GM19035 (cell line): ENCODE measurements at regions not wholly inside any gene's neighbourhood (a gene's known extent, or its start where the extent isn't known, plus 50 kb on each side); places are given as distances from the start of the nearest gene placed in this dataset.
"Not testable (repeated sequence)": the region's sequence is repeated elsewhere in the genome, so short reads cannot be mapped to it uniquely, and the experiment has no call there.

Experiments
- ATAC-seq: cut with Tn5 transposase; IDR thresholded peaks from one replicate; pipeline ENCODE4 v1.9.1; 2021; ENCODE audit not compliant: unreplicated experiment

DNA sequence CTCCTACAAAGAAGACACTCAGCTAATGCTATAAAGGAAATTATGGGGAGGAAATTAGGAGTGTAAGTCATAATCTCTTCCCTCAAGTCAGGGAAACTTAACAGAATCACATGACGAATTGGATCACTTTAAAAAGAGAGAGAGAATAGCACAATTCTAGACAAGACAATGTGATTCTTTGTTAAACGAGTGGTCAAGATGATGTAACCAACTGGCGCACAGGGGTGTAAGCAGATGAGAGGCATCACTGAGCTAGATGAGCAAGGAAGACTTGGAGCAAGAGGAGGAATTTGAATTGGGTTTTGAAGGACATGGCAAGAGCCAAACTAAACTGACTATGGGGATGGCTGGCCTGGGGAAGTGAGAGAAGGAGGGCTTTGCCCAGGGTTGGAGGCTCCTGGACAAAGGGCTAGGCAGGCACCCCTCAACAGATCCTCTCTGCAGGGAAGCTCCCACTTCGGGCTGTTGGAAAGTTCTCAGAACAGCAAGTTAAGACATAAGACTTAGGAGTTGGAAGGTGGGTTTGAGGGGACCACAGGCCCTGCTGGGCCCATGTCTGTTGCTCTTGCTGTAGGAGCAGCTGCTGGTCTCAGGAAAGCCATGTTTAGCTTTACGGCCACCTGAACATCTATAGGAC is 123.9 kb upstream of the GRIK3 start:
- no peak for ATAC-seq

DNA sequence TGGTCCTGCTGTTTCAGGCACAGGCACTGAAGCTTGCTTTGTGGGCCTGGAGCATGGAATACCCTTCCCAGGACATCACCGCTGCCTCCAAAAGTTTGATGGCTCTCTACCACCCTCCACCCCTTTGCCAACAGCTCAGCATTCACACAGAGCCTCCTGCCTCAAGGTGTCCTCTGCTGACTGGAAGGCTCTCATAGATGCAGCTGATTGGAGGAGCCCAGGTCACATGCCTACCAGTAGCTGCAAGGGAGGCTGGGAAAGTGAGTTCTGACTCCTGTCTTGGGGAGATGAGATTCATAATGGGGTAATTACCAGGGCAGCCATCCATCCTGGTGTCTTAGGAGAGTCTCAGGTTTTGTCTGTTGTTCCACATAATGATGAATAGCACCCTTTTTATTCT is 124.8 kb upstream of the GRIK3 start:
- no peak for ATAC-seq

DNA sequence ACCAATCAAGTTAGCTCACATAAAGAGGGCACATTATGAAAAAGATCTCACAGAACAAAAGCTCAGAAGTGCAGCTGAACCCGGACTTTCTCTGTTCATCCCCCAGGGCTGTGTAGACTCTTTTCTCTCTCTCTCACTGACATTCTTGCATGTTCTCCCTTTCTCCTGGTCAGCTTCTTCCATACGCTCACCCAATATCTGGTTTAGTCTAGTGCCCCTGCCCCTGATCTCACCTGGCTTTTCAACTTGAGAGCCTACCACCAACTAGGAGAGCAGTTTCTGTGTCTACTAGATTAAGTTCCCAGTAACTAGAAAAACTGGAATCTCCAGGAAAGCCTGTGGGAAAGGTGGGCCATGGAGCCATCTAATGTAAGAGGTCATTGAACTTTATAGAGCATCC is 126.9 kb upstream of the GRIK3 start:
- ATAC-seq, result no peak

DNA sequence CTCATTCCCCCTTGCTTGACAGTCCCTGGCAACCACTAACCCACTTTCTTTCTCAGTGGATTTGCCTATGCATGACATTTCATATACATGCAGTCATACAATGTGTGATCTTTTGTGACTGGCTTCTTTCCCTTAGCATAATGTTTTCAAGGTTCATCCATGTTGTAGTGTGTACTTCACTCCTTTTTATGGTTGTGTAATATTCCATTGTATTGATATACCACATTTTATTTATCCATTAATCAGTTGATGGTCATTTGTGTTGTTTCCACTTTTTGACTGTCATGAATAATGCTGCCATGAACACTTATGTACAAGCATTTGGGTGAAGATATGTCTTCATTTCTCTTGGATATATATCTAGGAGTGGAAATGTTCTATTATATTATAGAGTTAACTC is 127.7 kb upstream of the GRIK3 start:
- ATAC-seq, result no peak

DNA sequence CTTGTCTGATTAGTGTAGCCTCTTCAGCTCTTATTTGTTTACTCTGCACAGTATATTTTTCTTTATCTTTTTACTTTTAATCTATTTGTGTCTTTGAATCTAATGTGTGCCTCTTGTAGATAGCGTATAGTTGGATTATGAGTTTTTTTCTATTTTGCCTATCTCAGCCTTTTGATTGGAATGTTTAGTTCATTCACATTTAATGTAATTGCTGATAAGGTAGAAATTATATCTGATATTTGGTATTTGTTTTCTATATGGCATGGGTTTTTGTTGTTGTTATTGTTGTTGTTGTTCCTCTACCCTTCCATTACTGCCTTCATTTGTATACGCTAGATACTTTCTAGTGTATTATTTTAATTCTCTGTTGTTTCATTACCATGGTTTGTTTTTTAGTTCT is 131.7 kb upstream of the GRIK3 start:
- no peak for ATAC-seq

DNA sequence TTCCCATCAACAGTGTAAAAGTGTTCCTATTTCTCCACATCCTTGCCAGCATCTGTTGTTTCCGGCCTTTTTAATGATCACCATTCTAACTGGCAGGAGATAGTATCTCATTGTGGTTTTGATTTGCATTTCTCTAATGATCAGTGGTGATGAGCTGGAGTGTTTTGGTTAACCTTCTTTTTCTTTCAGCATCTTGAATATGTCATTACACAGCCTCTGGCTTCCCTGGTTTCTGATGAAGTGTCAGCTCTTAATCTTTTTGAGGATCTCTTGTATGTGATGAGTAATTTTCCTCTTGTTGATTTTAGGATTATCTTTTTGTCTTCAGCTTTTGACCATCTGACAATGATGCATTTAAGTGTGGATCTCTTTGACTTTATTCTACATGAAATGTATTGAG is 133.2 kb upstream of the GRIK3 start:
- no peak for ATAC-seq

DNA sequence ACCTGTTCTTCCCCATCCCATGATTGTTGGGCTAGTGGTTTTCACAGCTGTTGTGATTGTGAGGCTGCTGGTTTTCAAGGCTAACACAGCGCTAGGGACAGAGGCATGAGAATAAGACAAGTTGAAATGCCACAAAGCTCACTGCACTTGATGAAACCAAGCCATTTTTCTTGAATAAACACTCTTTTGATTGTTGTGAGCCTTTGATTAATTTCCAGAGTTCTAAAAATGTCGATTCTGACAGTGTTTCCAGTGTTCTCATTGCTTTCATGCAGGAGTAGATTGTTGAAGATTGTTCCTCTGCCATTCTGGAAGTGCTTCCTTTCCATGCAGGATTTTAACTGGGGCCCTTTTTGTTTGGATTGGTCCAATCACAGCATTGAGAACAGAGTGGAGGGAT is 134.9 kb upstream of the GRIK3 start:
- ATAC-seq, result no peak

DNA sequence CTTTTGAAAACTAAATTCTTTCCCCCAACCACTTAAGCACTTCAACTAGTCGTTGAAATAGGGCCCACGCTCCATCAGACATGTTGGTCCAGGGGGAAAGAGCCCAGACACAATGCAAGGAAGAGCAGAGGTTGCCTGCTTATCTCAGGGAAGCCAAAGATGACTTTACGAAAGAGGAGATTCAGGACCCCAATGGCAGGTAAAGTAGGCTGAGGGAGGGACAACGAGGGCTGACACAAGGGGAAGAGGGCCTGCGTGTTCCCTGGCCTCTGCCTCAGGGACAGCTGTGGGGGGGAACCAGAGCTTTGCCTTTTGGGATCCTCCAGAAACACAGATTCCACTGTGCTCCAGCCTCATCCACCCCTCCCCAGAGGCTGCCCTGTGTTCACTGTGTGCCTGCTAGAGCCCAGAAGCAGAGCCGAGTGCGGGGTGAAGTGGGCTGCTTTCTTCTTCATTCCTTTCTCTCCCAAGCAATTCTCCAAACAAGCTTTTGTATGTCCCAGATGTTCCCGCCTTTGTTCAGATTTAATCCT is 135.5 kb upstream of the GRIK3 start:
- no peak for ATAC-seq

DNA sequence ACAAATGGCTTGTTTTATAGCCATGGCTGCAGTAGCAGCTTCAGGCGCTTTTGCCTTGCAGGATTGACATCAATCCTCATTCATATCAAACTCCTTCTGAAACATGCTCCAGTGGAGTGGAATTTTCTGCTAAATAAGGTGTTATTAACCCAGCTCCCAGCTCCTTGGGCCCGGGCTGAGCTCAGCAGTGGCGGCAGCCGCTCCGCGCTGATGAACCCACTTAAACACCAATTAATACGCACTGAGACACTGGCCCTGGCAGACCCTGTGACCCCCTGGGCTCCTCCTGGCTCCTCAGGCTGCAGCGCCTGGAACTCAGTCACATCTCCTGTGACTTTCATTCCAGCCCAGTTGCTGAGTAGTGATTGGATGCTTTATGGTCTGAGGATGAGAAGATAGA is 137.4 kb upstream of the GRIK3 start:
- ATAC-seq, result no peak

DNA sequence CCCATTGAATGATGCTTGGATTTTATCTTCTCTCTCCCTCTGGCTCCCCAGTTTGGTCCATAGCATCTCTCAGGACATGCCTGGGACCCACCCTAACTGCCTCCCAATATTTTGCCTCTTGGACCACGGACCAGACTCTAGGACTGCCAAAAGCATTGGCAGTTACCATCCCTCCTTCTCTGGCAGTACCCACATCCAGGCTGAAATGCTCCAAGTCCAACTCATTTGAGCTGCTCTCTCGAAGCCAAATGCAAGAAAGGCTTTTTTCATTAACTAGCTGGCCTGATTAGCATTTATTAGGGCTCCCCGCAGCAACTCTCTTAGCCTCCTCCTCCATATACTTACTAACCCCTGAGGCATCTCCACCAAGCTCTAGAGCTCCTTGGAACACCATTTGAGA is 140.0 kb upstream of the GRIK3 start:
- no peak for ATAC-seq

DNA sequence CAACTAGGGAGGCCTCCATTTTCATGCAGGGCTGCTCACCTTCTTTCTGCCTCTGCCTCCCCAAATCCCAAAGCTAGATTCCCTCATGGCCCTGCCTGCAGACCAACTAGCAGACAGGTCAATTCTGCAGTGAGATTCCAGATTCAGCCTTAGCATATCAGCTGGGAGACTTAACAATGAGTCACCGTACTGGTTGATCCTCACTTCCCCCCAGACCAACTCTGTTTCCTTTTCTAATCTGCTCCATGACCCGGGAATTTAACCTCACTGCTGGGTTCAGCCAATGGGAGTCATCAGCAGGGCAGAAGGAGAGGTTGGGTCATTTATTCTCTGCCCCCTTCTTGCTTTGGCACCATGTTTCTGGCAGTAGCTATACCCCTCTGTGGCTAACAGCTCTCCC is 140.6 kb upstream of the GRIK3 start:
- ATAC-seq, result no peak

DNA sequence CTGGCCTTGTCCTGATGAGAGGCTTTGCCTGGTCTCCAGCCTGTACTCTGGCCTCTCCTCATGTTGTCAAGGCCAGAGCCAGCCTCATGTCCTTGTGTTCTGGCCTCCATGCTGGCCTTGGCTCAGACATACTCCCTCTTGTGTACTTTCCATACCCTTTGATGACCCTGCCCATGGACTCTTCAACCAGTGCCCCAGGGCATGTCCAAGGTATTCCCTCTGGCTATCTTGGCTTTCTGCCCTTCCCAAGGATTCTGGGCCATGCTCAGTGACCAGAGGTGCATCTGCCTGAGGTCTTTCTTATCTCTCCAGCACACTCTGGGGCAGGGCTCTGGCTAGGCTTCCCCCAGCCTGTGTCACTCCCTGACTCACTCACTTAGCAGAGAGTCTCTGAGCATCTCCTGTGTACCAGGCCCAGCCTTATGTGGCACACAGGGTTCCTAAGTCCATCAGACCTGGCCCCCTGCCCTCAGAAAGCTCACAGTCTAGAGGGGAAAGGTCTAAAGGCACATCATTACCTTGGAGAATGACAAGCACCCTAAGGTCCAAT is 141.4 kb upstream of the GRIK3 start:
- no peak for ATAC-seq

DNA sequence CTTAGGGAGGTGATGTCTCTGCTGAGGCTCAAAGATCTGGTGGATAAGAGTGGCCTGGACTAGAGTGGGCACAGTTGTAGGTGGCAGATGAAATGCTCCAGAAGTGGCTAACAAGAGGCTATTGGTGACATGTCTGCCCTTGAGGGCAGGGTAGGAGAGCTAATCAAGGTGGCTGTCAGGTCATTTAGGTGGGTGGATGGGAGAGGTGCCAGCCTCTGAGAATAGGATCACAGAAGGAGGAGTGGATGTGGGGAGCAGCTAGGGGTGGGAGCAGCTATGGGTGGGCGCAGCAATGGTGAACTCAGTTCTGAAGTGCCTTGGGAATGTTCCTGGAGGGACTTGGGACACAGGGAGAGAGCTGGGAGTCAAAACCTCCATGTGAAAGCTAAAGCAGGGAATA is 142.0 kb upstream of the GRIK3 start:
- no peak for ATAC-seq

DNA sequence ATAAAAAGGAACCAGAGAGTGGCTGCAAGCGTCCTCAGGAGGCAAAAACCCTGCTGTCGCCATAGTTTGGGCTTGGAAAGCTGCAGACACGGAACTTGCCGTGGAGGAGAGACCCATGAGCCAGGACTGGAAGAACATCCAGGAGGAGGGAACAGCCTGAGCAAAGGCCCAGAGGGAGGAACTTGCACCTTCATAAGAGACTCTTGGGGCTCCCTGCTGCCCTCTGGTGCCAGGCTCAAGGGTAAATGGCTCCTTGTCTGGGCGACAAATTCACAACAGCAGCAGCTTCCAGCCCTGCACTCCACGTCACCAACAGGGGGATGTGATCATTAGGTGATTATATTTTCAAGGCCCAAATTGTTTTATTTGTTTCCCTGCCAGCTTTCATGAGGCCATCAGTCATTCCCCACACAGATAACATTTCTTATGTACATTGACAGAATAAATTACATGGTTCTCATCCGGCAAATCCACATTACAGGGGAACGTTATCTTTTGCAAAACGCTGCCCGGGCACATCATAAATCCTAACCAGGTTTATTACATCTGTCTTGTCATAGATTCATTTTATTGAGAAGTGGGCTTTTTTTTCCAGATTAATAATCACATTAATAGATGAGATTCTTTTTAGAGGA is 143.0 kb upstream of the GRIK3 start:
- no peak for ATAC-seq

DNA sequence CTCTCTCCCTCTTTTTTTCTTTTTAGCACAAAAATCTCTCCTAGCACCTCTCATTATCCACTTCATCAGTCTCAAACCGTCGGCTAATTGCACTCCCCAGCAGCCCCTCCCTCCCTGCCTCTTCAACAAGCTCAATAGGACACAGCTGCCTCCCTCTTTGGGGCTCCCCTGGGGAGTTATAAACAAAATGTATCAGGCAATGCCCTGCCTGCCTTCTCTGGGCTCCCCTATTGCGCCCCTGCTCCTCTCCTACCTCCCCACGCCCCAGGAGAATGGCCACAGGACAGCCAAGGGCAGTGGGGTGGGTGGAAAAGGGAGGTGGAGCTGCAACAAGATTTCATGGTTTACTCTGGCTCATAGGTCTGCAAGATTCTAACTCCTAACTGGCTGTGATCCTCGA is 147.1 kb upstream of the GRIK3 start:
- ATAC-seq, result no peak

DNA sequence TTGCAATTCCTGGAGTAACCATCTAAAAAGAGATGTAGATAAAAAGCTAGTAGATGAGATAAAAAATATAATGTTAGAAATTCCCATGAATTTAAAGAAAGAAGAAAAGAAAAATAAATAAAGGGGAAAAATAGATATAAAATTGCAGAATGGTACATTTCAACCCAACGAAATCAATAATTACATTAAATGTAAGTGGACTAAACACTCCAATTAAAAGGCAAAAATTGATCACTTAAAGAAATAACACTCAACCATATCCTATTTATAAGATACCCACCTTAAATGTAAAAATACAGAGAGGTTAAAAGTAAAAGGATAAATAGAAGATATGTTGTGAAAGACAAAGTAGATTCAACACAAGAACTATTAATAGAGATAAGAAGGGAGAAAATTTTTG is 150.5 kb upstream of the GRIK3 start:
- no peak for ATAC-seq

DNA sequence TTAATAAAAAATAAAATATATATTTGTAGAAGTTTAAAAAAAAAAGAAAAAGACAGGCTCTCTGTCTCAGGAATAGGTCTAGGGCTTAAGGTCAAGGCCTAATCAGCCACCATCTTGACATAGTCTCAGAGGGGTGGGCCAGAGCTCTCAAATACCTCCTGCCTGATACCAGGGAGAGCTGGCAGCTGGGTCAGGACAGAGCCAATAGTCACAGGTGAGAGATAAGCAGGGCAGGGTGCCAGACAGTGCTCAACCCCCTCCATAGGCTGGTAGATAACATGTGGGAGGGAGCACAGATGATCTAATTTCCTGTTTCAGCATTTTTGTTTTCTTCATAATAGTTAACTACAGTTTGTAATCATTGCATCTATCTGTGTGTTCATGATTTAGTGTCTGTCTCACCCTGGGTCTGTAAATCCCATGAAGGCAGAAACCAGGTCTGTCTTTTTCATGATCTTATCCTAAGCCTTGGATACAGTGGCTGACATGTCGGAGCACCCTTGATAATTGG is 152.0 kb upstream of the GRIK3 start:
- no peak for ATAC-seq

DNA sequence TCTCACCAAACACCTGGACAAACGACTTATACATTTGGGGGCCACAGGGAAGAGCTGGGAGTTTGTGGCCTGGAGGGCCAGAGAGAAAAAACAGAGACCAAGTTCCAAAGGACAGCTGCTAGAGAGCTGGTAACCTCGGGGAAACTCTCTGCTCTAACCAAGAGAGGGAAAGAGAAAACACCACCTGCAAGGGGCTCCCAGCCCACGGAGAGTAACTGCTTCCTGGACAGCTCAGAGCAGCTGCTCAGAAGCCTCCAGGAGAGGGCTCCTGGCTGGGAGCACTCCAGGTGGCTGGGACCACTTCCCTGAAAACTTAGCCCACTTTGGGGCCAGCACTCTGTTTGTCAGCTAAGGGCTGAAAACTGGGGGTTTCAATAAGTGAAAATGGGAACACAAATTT is 154.8 kb upstream of the GRIK3 start:
- ATAC-seq, result no peak

DNA sequence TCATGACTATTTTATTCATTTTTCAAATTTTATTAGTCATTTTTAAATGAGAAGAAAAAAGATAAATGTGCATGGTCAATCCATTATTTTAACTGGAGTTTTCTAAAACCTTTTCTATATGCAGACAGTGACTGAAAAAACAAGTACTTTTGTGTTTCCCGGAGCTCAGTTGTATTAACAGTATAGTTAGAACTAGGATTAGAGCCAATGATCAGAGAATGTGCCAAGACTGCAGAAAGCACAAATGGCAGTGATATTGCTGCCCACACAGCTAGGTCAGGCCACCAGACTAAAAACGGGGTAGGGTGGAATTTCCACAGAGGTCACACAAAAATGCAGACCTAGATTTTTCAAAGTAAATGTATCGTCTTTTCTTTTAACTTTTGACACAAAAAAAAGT is 163.1 kb upstream of the GRIK3 start:
- ATAC-seq, result no peak

DNA sequence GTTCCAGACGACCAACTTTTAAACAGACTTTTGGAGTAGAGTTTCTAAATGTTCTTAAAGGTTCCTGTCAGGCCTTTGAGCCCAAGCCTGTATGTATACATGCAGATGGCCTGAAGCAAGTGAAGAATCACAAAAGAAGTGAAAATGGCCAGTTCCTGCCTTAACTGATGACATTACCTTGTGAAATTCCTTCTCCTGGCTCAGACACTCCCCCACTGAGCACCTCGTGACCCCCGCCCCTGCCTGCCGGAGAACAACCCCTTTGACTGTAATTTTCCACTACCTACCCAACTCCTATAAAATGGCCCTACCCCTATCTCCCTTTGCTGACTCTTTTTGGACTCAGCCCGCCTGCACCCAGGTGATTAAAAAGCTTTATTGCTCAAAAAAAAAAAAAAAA is 180.0 kb upstream of the GRIK3 start:
- not testable (repeated sequence) for ATAC-seq

DNA sequence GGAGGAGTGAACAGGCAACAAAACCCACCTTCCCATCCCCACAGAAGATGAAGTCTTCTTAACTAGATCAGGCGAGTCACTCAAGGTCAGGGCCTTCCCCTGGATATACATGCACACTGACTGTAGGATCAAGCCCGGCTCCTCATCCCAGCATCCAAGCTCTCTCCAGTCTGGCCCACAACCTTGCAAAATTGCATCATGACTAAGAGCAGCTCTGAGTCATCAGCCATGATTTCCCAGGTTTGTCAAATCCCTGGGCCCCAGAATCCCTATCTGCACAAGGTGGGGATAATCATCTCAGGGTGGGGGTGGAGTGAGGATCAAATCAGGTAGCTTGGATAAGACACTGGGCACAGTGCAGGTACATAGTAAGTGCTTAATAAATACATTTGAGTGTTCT is 199.3 kb upstream of the GRIK3 start:
- no peak for ATAC-seq

DNA sequence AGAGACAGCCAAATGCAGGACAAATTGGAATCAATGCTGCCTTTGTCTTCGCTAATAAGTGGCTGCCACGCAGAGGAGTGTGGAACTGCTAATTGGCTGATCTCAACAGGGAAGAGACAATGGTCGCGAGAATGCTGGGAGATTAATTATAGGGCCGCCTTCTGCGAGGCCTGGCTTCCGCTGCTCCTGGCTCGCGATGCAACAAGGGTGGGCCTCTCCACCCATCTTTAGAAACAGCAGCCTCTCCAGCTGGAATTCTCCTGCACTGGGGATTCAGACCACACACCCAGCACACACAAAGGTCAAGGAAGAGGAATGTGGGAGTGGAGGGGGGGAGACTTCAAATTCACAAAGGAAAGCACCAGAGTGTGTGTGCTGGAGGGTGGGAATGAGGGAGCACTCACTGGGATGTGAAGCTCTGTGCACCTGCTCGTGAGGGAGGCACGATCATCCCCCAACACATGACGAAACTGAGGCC is 200.7 kb upstream of the GRIK3 start:
- ATAC-seq, result no peak
